ENCODE measurements at regions not wholly inside any gene's neighbourhood (a gene's known extent, or its start where the extent isn't known, plus 50 kb on each side); places are given as distances from the start of the nearest gene placed in this dataset.

DNA sequence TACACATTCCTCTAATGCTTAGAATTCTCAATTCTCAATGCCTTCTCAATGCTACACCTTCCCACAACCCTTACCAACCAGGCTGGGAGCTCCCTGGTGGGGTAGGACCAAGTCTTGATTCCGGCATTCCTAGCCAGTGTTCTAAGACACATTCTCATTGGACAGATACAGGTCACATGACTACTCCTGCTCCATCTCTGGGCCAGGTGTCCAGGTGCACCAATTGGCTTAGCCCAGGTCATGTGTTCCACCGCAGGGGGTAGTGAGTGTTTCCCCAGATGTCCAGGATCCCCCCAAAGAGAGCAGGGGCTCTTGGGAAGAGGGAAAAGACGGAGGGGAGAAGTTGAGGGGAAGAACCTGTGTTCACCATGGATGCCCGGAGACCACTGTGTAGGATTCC is 58.7 kb upstream of the MLN start:
- 92% methylated on average over 4 of the region's 4 CpGs for WGBS (ENCODE audit: insufficient coverage)
- Histone ChIP-seq H3K4me3 (ENCODE audit: low read depth, low read length) (no peak overlapping the region), H3K27me3 (ENCODE audit: control insufficient read depth, insufficient read depth, low read length) (no peaks in the 10 kb centered on the region), H3K4me1 (ENCODE audit: control insufficient read depth, insufficient read depth, low read length) (peaks cover 9% of the 10 kb centered on the region), H3K36me3 (ENCODE audit: control insufficient read depth, insufficient read depth, low read length) (no peaks in the 10 kb centered on the region), H3K27ac (ENCODE audit: low read depth, low read length) (no peak overlapping the region), H3K9me3 (ENCODE audit: control insufficient read depth, insufficient read depth, low read length) (no peaks in the 10 kb centered on the region)
- no peak for DNase-seq (ENCODE audit: low read depth in 4 of 6, low spot score in 6 of 6)

DNA sequence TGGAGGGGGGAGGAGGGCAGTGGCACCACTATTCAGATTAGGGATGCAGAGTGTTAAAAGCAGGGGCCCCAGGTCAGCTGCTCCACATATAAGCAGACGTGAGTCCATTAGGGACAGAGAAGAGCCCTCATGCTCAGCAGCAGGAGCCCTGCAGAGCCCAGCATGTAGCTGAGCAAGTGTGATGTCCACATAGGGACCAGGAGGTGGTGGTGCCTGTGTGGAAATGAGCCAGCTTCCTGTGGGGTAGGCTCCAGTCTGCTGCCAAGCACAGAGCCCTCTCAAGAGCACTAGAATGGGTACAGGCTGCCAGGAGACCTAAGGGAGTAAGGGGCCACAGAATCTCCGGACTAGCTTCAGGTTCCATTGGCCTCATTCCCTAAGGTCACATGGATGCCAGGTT is 57.9 kb upstream of the MLN start:
- 70% methylated on average over 2 of the region's 2 CpGs for WGBS (ENCODE audit: insufficient coverage)

DNA sequence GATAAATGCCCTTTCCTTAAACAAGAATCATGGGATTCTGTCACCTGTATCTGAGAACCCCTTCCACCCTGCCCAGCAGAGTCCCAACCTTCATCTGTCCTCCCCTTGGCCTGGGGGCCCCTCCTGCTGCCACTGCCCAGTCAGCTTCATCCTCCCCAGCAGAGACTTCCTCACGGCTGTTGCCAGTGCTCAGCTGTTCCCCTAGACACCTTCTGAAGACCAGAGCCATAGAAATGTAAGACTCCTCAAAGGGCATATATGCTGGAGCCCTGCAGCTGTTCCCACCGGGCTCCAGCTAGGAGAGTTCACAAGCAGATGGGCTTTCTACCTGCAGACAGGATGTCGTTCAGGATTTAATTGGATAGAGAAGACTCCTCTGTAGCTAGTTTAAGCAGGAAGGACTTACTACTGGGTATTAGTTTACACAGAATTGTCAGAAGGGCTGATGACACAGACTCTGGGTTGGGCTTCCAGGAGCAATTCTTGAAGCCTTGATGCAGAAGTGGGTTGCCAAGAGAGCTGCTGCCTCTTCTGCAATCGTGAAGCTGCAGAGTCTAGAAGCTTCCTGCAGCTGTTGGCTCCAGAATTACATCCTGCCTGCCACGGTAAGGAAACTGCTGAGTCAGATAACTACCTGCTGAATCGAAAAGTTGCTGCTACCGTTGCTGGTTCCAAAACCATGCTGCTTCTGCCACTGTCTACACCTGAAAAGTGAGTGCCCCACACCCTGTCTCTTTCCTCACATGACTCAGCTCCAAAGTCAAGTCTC is 57.1 kb upstream of the MLN start:
- no peak overlapping the region for H3K4me3 ChIP-seq (ENCODE audit: low read depth, low read length)
- H3K36me3 ChIP-seq (ENCODE audit: control insufficient read depth, insufficient read depth, low read length): no peaks in the 10 kb centered on the region
- WGBS (ENCODE audit: insufficient coverage): 44% methylated on average over 7 of the region's 7 CpGs
- peaks cover 18% of the 10 kb centered on the region for H3K4me1 ChIP-seq (ENCODE audit: control insufficient read depth, insufficient read depth, low read length)
- H3K27ac ChIP-seq (ENCODE audit: low read depth, low read length): no peak overlapping the region
- H3K27me3 ChIP-seq (ENCODE audit: control insufficient read depth, insufficient read depth, low read length): peaks cover 2% of the 10 kb centered on the region
- H3K9me3 ChIP-seq (ENCODE audit: control insufficient read depth, insufficient read depth, low read length): no peaks in the 10 kb centered on the region
- DNase-seq (ENCODE audit: low read depth in 4 of 6, low spot score in 6 of 6): peak in 1 of 6 donors; percentile 43

More for the DNA sequence above, 57.9 kb upstream of the MLN start:
- H3K4me3 ChIP-seq (ENCODE audit: low read depth, low read length): no peak overlapping the region
- H3K27me3 ChIP-seq (ENCODE audit: control insufficient read depth, insufficient read depth, low read length): peaks cover 1% of the 10 kb centered on the region
- no peaks in the 10 kb centered on the region for H3K36me3 ChIP-seq (ENCODE audit: control insufficient read depth, insufficient read depth, low read length)
- no peak overlapping the region for H3K27ac ChIP-seq (ENCODE audit: low read depth, low read length)
- H3K9me3 ChIP-seq (ENCODE audit: control insufficient read depth, insufficient read depth, low read length): no peaks in the 10 kb centered on the region
- DNase-seq (ENCODE audit: low read depth in 4 of 6, low spot score in 6 of 6): no peak
- peaks cover 17% of the 10 kb centered on the region for H3K4me1 ChIP-seq (ENCODE audit: control insufficient read depth, insufficient read depth, low read length)

DNA sequence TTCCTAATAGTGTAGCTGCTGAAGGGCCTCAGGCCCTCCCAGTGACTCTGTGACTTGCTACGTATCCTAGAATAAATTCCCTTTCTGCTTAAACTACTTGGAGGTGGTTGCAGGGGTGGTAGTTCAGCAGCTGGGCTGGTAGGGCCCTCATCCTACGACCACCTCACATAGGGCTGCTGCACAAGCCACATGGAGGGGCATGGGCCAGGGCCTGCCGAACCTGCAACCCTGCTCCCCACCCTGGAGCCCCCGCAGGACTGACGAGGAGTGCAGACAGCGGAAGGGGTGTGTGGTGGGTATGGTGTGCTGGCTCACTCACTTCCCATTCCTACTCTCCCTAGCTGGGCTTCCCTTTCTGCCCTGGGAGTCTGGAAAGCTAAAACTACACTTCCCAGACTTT is 56.2 kb upstream of the MLN start:
- Histone ChIP-seq H3K27me3 (ENCODE audit: control insufficient read depth, insufficient read depth, low read length) (peaks cover 2% of the 10 kb centered on the region), H3K9me3 (ENCODE audit: control insufficient read depth, insufficient read depth, low read length) (no peaks in the 10 kb centered on the region), H3K4me1 (ENCODE audit: control insufficient read depth, insufficient read depth, low read length) (peaks cover 21% of the 10 kb centered on the region), H3K4me3 (ENCODE audit: low read depth, low read length) (no peak overlapping the region), H3K36me3 (ENCODE audit: control insufficient read depth, insufficient read depth, low read length) (no peaks in the 10 kb centered on the region), H3K27ac (ENCODE audit: low read depth, low read length) (no peak overlapping the region)
- DNase-seq (ENCODE audit: low read depth in 4 of 6, low spot score in 6 of 6): no peak
- no CpG with 5 or more reads among the region's 6 CpGs for WGBS (ENCODE audit: insufficient coverage)

DNA sequence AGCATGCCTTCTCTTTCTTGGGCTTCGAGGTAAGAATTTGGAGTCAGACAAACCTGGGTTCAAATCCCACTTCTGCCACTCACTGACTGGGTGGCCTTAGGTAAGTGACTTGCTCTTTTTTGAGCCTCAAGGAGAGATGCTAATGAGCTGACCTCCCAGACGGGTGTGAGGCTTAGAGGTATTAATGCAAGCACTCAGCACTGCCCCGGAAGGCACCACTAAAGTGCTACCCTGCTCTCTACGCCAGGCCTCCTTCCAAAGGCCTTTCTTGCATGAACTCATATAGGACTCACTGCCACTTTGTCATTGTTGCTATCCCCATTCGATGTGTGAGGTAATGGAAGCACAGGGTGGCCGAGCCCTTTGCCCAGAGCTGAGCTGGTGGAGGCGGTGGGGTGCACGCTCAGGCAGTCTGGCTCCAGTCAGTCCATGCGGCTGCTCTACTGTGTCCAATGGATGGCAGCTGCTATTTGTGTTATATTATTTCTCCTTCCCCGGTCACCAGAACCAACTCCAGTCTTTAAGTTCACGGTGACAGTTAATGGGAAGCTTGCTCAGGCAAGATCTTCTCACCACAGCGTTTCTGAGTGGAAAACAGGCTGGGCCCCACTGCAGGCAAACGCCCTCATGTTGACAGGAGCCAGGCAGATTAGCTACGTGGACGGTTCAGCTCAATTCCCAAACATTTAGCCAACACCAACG is 55.2 kb upstream of the MLN start:
- no peak for DNase-seq (ENCODE audit: low read depth in 4 of 6, low spot score in 6 of 6)
- Histone ChIP-seq H3K27ac (ENCODE audit: low read depth, low read length) (no peak overlapping the region), H3K36me3 (ENCODE audit: control insufficient read depth, insufficient read depth, low read length) (no peaks in the 10 kb centered on the region), H3K4me1 (ENCODE audit: control insufficient read depth, insufficient read depth, low read length) (peaks cover 29% of the 10 kb centered on the region), H3K27me3 (ENCODE audit: control insufficient read depth, insufficient read depth, low read length) (peaks cover 2% of the 10 kb centered on the region), H3K4me3 (ENCODE audit: low read depth, low read length) (no peak overlapping the region), H3K9me3 (ENCODE audit: control insufficient read depth, insufficient read depth, low read length) (no peaks in the 10 kb centered on the region)
- 84% methylated on average over 12 of the region's 16 CpGs for WGBS (ENCODE audit: insufficient coverage)

DNA sequence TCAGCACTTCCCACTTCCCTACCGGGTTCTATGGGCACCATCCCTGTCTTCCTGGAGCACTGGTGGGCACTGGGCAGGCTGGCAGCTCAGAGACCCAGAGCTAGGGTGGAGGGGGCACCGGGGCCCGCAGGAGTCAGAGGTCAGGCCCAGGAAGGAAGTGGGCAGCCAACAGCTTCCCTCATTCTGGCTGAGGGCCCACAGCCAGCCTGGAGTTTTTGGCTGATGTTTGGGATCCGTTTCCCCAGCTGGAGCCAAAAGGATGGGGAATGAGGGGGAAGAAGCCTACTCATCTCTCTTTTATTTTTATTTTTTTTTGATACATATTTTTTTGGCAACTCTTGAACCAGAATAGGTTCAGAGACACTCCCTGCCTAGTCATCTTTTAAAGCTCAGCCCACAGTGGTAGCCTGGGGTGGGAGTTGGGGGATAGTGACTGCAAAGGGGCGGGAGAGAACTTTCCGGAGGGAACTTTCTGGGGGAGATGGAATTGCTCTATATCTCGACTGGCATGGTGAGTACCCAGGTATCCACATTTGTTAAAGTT is 54.2 kb upstream of the MLN start:
- Histone ChIP-seq H3K9me3 (ENCODE audit: control insufficient read depth, insufficient read depth, low read length) (no peaks in the 10 kb centered on the region), H3K4me1 (ENCODE audit: control insufficient read depth, insufficient read depth, low read length) (peaks cover 29% of the 10 kb centered on the region), H3K27ac (ENCODE audit: low read depth, low read length) (no peak overlapping the region), H3K36me3 (ENCODE audit: control insufficient read depth, insufficient read depth, low read length) (no peaks in the 10 kb centered on the region), H3K4me3 (ENCODE audit: low read depth, low read length) (no peak overlapping the region), H3K27me3 (ENCODE audit: control insufficient read depth, insufficient read depth, low read length) (peaks cover 2% of the 10 kb centered on the region)
- 77% methylated on average over 3 of the region's 7 CpGs for WGBS (ENCODE audit: insufficient coverage)
- no peak for DNase-seq (ENCODE audit: low read depth in 4 of 6, low spot score in 6 of 6)

DNA sequence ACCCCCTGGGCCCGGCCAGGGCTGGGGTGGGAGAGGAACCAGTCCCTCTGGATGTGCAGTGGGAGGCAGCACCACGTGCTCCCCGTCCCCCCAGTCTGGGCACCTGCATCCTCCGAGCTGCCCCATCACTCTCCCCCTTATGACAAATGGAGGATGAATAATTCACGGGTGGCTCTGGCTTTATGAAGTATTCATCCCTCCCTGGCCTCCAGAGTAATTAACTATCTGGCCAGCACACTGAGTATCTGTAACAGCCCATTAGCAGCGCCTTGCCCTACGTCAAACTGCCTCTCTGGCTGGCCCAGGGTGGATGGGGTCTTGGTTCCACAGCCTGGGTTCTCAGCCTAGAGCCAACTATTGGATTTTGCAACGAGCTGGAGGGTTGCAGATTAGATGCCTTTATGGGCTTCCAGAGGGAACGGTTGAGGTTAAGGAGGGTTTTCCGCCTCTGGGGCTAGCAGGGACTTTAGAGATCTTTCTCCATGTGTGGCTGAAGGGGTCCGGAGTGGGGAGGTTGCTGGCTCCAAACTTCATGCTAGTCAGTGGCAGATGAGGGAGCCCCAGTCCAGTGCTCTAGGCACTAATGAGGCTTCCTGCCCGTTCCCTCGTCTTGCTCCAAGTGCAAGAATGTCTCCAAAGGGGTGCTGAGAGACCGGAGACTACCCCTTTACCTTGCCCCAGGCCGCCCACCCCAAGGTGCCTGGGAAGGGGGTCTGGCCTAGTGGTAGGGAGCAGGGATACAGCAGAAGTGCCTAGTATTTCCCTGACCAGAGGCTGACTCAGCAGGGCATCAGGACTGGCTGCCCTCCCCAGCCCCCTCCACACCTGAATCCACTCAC is 53.5 kb upstream of the MLN start:
- peaks cover 29% of the 10 kb centered on the region for H3K4me1 ChIP-seq (ENCODE audit: control insufficient read depth, insufficient read depth, low read length)
- no peaks in the 10 kb centered on the region for H3K9me3 ChIP-seq (ENCODE audit: control insufficient read depth, insufficient read depth, low read length)
- peak in 1 of 6 donors; percentile 49 for DNase-seq (ENCODE audit: low read depth in 4 of 6, low spot score in 6 of 6)
- H3K36me3 ChIP-seq (ENCODE audit: control insufficient read depth, insufficient read depth, low read length): no peaks in the 10 kb centered on the region
- WGBS (ENCODE audit: insufficient coverage): 74% methylated on average over 9 of the region's 15 CpGs
- H3K27me3 ChIP-seq (ENCODE audit: control insufficient read depth, insufficient read depth, low read length): peaks cover 2% of the 10 kb centered on the region
- H3K27ac ChIP-seq (ENCODE audit: low read depth, low read length): no peak overlapping the region
- no peak overlapping the region for H3K4me3 ChIP-seq (ENCODE audit: low read depth, low read length)

DNA sequence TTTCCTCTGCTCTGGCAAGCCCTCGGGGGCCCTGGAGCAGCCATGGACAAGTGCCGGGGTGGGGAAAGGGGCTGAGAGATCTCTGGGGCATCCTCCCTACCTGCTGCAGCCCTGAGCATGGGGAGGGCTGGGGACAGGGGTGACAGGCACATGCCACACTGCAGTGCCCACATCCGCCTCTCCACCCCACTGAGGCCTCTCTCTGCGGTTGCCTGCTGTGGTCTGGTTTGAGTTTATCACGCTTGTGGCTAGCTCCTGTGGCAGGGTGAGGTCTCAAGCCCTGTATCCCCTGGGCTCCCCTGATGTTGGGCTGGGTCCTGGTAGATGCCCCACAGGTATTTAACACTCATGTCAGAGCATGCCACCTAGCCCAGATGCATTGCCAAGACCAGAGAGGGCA is 52.9 kb upstream of the MLN start:
- Histone ChIP-seq H3K36me3 (ENCODE audit: control insufficient read depth, insufficient read depth, low read length) (no peaks in the 10 kb centered on the region), H3K4me3 (ENCODE audit: low read depth, low read length) (no peak overlapping the region), H3K27me3 (ENCODE audit: control insufficient read depth, insufficient read depth, low read length) (peaks cover 2% of the 10 kb centered on the region), H3K4me1 (ENCODE audit: control insufficient read depth, insufficient read depth, low read length) (peaks cover 34% of the 10 kb centered on the region), H3K9me3 (ENCODE audit: control insufficient read depth, insufficient read depth, low read length) (no peaks in the 10 kb centered on the region), H3K27ac (ENCODE audit: low read depth, low read length) (no peak overlapping the region)
- no peak for DNase-seq (ENCODE audit: low read depth in 4 of 6, low spot score in 6 of 6)
- 88% methylated on average over 5 of the region's 5 CpGs for WGBS (ENCODE audit: insufficient coverage)

DNA sequence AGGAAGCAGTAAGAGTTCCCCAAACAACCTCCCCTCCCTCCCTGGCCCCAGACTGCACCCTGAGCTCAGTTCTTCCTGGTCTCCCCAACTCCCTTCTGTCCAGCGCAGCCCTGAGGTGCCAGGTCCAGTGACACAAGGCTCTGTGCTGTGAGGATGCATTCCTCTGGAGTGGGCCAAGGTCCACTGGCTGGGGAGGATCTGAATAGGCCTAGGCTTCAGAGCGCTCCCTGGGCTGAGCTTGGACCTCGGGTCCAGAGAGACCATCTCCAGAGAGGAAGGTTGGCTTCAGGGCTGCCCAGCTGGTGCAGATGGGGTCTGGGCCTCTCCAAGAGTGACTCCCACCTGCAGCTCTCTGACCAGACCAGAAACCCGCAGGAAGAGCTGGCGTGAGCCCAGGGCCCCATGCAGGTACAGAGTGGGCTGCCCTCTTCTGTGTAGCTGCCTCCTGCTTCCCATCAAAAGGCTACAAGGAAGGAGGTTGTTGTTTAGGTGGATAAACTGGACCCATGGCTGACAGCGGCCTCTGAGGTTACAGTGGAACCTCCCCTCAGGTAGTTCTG is 52.3 kb upstream of the MLN start:
- WGBS (ENCODE audit: insufficient coverage): 91% methylated on average over 6 of the region's 6 CpGs
- no peak overlapping the region for H3K4me3 ChIP-seq (ENCODE audit: low read depth, low read length)
- no peaks in the 10 kb centered on the region for H3K36me3 ChIP-seq (ENCODE audit: control insufficient read depth, insufficient read depth, low read length)
- H3K9me3 ChIP-seq (ENCODE audit: control insufficient read depth, insufficient read depth, low read length): no peaks in the 10 kb centered on the region
- peaks cover 2% of the 10 kb centered on the region for H3K27me3 ChIP-seq (ENCODE audit: control insufficient read depth, insufficient read depth, low read length)
- DNase-seq (ENCODE audit: low read depth in 4 of 6, low spot score in 6 of 6): no peak
- no peak overlapping the region for H3K27ac ChIP-seq (ENCODE audit: low read depth, low read length)
- H3K4me1 ChIP-seq (ENCODE audit: control insufficient read depth, insufficient read depth, low read length): peaks cover 34% of the 10 kb centered on the region
